HG02798 (cell line): ENCODE measurements at regions not wholly inside any gene's neighbourhood (a gene's known extent, or its start where the extent isn't known, plus 50 kb on each side); places are given as distances from the start of the nearest gene placed in this dataset.
"Not testable (repeated sequence)": the region's sequence is repeated elsewhere in the genome, so short reads cannot be mapped to it uniquely, and the experiment has no call there.

Experiments
- ATAC-seq: cut with Tn5 transposase; IDR thresholded peaks from one replicate; pipeline ENCODE4 v1.9.1; 2021; ENCODE audit warnings: mild to moderate bottlenecking; ENCODE audit not compliant: unreplicated experiment, poor library complexity

DNA sequence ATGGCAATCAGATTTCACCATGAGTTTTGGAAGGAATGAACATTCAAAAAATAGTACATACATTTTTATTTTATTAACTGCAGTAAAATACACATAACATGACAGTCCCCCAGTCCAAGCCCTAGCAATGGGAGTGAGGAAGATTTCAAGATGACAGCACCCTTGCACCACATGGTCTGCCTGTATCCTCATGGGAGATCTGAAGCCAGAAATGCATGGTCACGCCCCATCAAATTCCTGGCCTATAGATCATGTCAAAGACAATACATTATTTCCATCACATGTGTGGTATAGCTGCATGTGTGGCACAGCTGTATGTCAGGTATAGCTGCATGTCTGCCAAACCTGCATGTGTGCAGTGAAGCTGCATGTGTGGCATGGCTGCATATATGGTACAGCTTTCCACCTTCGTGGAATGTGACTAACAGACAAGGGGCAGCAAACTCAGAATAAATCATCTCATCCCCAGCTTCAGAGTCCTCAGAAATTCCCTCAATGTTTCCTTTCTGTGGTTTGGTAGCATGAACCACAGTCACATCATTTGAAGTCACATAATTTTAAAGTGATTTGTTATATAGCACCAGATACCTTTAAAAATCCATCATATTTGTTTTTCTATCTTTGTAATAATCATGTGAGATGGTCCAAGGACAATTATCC lies 518.2 kb upstream of the SOX11 start:
- ATAC-seq = no peak

DNA sequence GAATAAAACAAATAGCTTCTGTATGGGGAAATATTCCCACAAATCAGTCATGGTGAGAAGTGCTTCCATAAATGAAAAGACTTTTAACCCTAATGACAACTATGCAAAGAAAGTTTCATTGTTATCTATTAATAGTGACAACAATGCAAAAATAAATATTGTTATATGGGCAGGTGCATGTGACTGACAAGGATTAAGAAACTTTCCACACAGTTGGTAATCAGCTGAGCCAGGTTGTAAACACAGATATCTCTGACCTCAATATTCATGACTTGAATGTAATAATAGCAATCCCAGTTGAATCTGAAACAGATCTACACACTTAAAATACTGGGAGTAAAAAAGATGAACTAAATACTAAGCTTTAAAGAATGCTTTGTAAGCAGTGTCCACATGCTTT lies 517.0 kb upstream of the SOX11 start:
- no peak for ATAC-seq

DNA sequence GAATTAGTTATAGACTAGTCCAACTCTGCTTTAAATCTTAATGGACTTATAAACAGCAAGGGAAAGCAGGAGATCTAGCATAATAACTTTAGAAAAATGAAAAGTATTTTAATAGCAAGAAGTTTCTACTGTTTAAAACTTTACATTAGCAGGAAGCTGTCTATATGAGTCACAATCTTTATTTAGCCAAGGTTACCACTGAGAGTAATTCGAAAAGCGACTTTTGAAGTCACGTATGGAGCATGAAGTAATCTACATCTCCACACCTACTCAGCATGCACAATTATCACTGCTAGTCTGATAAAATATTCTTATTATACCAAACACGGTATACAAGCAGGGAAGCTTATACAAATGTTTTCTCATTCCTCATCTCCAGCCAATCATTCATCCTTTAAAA lies 515.4 kb upstream of the SOX11 start:
- ATAC-seq = no peak

DNA sequence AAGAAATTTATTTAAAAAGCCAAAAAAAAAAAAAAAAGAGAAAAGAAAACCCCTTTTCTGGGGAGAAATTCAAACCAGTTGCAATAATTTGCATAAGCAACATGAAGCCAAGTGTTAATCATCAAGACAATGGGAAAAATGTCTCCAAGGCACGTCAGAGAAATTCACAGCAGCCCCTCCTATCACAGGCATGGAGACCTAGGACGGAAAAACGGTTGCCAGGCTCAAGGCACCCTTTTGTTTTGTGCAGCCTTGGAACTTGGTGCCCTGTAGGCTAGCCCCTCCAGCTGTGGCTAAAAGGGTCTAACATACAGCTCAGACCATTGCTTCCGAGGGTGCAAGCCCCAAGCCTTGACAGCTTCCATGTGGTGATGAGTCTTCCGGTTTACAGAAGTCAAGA lies 509.2 kb upstream of the SOX11 start:
- ATAC-seq = no peak

DNA sequence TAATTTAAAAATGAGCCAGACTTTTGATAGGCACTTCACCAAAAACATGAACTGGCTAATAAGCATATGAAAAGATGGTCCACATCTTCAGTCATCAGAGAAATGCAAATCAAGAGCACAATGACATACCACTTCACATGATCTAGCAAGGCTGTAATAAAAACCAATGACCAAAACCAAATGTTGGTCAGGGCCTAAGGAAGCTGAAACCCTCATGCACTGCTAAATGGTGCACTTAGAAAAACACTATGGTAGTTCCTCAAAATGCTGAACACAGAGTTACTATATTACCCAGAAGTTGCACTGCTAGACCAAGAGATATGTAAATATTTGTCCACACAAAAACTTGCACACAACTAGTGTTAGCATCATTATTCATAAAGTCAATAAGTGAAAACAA lies 504.9 kb upstream of the SOX11 start:
- ATAC-seq = no peak

DNA sequence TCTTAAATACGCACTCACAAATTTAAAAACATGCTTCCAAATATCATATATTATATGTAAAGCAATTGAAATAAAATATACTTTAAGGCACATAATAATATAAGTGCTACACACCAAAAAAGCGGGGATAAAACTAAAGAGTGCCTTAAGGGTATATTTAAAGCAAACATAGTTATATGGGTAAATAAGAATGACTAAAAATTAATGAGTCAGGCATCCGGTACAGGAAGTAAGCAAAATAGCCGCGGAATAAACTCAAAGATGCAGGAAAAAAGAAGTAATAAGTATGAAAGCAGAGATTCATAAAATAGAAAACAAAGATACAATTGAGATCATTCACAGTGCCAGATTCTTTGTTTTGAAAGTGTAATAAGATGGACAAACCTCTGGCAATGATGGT lies 503.5 kb upstream of the SOX11 start:
- no peak for ATAC-seq

DNA sequence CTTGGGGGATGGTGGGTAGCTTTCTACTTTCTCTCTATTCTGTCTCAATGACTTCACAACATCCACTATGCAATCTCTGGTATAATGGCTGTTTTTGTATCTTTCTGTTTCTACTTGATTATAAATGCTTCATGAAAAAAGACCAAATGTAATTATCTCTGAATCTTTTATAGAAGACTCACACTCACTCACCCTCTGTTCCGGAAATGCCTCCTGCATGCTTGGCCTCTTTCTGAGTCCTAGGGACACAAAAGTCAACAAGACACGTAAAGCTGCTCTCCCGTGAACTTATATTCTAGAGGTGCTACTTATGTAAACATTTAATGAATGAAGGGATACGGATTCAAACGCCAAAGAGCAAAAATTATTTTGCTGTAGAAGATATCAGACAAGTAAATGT lies 502.2 kb upstream of the SOX11 start:
- no peak for ATAC-seq

DNA sequence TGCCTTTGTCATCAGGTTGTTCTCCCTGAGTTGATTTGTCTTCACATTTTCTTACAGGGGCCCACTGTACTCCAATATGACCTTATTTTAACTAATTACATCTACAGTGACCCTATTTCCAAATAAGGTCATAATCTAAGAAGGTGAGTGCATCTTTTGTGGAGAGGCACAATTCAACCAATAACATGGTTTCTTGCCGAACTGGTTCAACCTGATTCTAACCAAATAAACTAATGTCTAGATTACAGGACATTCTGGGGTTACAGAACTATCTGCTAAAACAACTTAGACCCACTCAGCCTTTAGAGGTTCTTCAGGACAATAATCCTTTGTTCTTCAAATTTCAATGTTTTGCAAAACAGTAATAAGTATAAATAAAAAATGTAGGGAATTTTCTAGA lies 496.5 kb upstream of the SOX11 start:
- ATAC-seq = no peak

DNA sequence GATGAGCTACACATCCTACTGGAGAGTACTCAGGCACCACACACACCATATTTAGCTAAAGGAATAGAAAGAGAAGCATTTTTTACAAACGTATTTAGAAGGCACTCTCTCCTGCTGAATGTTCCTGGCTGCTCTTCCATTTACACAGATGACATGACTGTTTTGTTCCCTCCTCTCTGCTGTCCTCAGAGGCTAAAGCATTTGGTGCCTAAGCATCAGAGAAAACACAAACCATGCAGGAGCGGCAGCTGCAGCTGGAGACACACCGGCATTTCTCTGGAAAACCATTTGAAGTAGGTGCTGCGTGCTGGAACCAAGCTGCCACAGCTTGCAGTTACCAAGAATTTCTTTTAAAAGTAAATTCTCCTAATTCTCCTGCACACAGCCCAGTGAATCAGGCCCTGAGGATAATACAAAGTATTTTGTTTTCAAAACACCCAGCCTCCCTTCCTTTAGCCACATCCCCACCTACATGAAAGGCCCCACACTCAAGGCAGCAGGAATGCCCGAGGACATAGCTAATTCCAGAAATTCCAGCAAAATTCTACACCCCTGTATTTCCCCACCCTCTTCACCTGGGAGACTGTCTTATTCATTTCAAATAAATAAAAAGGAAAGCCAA lies 488.9 kb upstream of the SOX11 start:
- no peak for ATAC-seq

DNA sequence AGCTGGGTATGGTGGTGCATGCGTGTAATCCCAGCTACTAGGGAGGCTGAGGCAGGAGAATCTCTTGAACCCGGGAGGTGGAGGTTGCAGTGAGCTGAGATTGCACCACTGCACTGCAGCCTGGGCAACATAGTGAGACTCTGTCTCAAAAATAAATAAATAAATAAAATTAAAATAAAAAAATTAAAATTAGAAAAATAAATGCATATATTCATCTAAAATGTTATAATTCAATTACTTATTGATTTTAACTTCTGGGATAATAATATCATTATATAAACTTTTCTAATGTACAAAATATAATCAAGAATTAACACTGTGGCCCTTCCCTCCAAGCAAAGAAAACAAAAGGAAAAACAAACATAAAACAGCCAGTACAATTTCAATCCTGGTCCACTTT lies 485.4 kb upstream of the SOX11 start:
- not testable (repeated sequence) for ATAC-seq

DNA sequence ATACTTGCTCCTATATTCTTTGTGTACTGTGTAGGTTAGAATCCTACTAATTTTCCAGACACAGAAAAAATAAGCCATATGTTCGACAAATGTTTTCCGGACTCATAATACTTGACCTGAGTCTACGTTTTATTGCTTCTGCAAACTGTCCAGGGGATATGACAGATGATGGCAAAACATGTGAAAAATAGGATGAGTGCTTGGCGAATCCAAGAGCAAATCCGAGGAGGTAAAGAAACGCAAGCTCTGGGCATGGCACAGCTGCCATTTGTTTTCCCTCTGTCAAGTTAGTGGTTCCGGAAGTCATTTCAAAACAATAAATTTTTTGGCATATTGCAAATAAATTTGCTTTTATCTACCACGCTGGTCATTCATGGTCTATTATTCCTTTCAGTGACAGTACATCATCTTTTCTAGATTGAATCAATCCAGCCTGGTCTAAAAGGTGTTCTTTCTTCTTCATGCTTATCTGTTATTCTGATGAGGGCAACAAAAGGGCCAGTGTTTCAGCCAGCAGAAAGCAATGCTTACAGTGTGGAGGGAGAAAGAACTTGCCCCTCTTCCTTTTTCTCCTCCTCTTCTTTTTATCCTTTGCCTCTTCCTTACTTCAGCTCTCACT lies 476.1 kb upstream of the SOX11 start:
- no peak for ATAC-seq

DNA sequence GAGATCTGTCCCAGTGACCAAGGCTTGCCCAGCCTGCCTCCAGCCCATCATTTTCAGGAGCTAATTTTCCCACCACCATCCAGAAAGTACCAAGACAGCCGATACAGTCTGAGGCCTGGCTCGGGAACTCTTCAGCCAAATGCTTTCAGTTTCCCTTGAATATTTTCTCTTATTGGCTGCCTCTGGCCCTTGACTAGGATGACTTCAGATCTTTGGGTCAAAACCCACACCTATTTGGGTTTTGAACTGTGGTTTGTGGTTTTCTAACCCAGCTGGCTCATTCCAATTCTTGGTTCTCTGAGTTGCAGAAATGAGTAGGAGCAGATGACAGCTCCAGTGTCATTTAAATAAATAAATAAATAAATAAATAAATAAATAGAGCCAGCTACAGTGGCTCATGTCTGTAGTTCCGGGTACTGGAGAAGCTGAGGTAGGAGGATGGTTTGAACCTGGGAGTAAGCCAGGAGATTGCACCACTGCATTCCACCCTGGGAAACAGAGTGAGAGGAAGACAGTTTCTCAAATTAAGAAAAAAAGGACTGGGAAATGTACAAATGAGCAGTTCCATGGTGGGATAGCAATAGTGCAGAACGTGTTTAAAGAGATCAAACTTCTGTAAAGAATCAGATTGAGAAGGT lies 465.0 kb upstream of the SOX11 start:
- ATAC-seq = no peak

DNA sequence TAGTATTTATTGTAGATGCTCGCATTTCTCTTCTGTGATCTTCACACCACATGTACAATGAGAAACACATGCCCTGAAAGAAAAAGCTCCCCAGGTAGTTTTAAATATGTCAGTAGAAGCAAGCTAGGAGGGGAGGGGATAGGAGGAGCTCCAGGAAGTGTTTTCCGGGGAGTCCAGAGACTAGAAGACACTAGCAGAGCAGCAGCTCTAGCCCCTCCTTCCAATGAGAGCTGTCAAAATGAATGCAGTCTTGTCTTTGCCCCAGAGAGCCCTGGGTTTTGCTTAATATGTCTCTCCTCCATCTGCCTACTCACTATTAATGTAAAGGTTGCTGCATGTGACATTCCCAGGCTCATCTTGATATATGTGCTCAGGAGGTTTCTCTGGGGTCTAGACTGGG lies 462.6 kb upstream of the SOX11 start:
- no peak for ATAC-seq

DNA sequence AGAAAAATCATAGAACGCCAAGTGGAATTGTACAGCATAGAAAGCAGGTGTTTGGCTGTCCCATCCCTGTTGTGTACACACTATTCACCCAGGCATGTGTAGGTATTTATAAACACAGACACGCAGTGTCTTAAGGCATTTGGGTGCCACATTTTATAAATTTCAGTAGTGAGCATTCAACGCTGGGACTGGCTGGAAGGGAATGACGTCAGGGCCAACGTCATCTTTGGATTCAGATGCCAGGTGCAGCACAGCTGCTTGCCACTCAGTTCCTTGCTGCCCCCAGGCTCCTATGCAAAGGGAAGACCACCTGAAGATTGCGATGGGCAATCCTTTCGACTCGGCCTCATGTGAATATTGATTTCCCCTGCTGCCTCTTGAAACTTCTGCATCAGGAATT lies 461.7 kb upstream of the SOX11 start:
- no peak for ATAC-seq

DNA sequence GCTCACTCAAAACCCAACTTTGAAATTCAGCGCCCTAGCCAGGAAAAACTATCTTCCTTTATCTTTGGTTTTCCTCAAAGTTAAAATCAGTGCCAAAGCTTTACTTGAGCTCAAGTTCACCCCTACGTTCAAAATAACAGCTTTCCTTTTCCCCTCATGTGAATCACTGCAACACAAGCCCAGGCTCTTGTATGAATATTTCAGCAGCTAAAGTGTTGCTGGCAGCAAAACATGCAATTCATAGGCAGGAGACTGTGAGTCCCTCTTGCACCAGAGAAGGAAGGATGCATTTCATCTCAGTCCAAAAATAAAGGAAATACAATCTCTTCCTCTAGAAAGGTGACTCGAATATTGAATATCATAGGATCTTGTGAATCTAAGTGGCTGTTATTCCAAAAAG lies 461.3 kb upstream of the SOX11 start:
- no peak for ATAC-seq

DNA sequence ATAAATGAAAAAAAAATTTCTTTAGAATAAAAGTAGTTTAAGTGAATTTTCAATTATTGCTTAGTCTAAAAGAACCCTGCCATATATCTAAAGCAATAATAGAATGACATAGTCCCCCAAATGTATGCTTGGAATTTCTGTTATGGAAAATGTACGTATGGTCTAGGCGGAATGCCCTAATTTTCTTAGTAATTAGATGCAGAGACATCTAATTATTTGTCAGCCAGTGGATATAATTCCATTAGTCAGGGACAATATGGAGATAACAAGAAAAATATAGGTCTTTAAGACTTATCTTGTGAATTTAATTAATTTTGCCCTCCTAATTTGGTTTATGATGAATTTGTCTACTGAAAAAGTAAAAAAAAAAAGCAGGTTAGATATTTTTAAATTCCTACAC lies 460.9 kb upstream of the SOX11 start:
- ATAC-seq = no peak

DNA sequence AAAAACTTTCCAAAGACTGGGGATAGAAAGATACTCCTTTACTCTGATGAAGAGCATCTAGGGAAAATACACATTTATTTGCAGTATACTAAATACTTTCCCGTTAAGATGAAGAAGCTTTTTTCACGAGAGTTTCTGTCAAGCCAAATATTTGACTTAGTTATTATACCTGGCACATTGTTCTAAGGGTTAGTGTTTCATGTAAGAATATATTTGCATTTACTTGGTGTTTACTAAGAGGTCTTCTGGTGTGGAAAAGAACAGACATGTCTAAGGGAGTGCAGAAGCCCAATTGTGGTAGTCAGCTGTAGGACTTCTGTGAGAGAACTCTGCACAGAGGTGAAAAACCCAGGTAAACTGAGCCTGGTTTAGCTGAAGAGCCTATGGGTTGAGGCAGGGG lies 457.6 kb upstream of the SOX11 start:
- no peak for ATAC-seq

DNA sequence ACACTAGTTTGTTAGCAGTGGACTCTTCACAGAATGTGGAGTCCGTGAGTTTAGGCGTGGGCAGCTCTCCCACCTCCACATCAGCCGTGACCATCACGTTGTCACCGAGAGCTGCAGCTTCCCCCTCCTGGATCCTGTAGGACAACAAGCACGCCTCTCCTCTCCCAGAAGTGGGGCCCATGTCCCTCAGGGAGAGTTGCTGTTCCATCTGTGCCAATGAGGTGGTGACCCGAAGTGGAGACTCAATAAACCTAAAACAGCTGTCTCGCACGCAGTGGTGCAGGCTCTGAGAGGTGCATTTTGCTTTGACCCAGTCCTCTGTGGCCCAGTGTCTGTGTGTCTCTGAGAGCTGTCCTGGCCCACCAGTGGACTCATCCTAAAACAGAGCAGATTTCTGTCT lies 456.5 kb upstream of the SOX11 start:
- ATAC-seq = no peak

DNA sequence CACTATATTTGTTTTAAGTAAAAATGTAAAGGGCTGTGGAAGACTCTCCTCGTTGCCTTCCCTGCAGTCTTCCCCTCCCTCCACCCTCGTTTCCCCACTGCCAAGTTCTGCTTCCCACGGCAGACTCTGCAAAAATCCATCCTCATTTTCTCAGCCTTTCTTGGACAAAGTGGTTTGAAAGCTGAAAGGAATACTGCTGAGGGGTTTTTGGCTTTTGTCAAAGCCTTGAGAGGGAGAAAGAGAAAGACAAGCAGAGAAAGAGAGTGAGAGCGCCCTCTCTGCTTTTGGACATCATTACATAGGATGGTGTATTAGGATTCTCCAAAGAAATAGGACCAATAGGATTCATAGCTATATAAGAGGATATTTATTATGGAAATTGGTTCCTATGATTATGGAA lies 455.9 kb upstream of the SOX11 start:
- no peak for ATAC-seq

DNA sequence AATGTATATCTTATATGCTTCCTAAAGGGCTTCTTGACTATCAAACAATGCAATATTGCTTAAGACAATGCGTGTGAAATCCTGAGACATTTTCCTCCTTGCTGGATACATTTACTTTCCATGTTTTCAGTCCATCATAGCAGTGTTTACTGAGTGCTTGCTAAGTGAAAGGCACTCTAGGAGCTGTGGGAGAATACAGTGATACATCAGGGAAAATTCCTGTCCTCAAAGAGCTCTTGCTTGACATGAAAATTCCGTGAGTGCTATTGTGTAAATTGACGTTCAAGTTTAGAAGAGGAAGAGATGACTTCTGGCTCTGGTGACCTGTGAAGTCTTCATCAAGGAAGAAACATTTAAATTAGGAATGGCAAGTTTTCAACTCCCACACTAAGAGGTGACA lies 449.4 kb upstream of the SOX11 start:
- ATAC-seq = no peak

DNA sequence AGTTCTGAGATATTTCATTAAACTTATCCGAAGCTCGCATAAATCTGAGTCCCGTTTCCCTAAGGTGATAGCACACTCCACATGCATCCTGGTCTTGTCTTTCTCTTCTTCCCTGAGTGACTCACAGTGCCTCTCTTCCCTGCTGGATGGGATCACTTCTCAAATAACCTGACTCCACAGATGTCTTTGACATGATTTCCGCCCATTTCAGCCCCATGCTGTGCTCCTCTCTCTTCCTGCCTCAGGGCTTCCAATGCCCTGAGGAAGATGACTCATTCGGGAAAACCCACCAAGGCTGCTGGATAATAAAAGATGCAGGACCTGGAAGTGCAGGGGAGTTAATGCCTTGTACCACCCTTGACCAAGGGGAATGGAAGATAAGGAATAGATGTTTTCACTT lies 441.7 kb upstream of the SOX11 start:
- no peak for ATAC-seq

DNA sequence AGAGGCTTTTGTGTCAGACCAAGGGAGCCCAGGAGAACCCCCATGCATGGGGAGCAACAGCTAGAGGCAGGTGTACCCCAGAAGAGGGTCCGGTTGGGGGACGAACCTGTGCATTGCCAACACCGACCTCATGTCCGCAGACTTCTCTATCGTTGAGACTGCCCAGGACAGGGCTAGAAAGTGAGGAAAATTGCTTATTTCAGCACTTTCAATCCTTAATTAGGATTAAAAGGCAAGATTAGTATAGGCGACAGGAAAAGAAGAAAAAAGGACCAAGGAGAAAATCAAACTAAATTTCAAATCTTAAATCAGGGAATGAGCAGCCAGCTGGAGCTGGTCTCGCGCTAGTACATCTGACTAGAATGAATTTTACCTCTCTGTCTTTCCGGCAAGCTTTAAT lies 438.9 kb upstream of the SOX11 start:
- ATAC-seq = no peak
